Neural cell (in vitro differentiated cells): ENCODE measurements at regions not wholly inside any gene's neighbourhood (a gene's known extent, or its start where the extent isn't known, plus 50 kb on each side); places are given as distances from the start of the nearest gene placed in this dataset.

Source experiments
- H2AFZ ChIP-seq: fragments of 200-600, 300-800 bp; sonication (generic), shearing (Covaris generic); 2 replicates; pipeline ENCODE4 v1.6.0; 2014; ENCODE audit warnings: low read depth, mild to moderate bottlenecking, antibody characterized with exemption, low read length, moderate library complexity
- H3F3A ChIP-seq: fragments of 200-600 bp; shearing (Covaris generic); 2 replicates; pipeline ENCODE4 v1.6.1; 2016; ENCODE audit warnings: mild to moderate bottlenecking, moderate library complexity, mixed read lengths, antibody characterized with exemption, low read length; ENCODE audit not compliant: insufficient read depth, poor library complexity, severe bottlenecking
- H3K27ac ChIP-seq: fragments of 200-600, 300-800 bp; sonication (generic), shearing (Covaris generic); 2 replicates; pipeline ENCODE4 v1.5.1; 2014; ENCODE audit warnings: mild to moderate bottlenecking, low read length, moderate library complexity
- H3K27me3 ChIP-seq: fragments of 300-800, 200-600 bp; sonication (generic), shearing (Covaris generic); 2 replicates; pipeline ENCODE4 v1.6.0; 2014; ENCODE audit warnings: mild to moderate bottlenecking, low read depth, low read length, moderate library complexity; ENCODE audit not compliant: insufficient read depth
- H3K36me3 ChIP-seq: fragments of 300-800, 200-600 bp; sonication (generic), shearing (Covaris generic); 2 replicates; pipeline ENCODE4 v1.5.1; 2014; ENCODE audit warnings: mild to moderate bottlenecking, antibody characterized with exemption, low read length, moderate library complexity; ENCODE audit not compliant: insufficient read depth
- H3K4me2 ChIP-seq: fragments of 300-800, 200-600 bp; sonication (generic), shearing (Covaris generic); 2 replicates; pipeline ENCODE4 v1.6.0; 2014; ENCODE audit warnings: mild to moderate bottlenecking, low read length
- H3K4me3 ChIP-seq: fragments of 300-800, 200-600 bp; sonication (generic), shearing (Covaris generic); 2 replicates; pipeline ENCODE4 v1.5.1; 2014; ENCODE audit warnings: mild to moderate bottlenecking, low read length, moderate library complexity
- H3K79me2 ChIP-seq: fragments of 200-600 bp; shearing (Covaris generic); replicated peaks from 2 replicates; pipeline ENCODE4 v1.6.0; 2014; ENCODE audit warnings: mild to moderate bottlenecking, low read length, moderate library complexity; ENCODE audit not compliant: insufficient read depth
- H3K9ac ChIP-seq: fragments of 300-800, 200-600 bp; sonication (generic), shearing (Covaris generic); 2 replicates; pipeline ENCODE4 v1.6.1; 2016; ENCODE audit warnings: mild to moderate bottlenecking, low read length, mixed read lengths
- H3K9me2 ChIP-seq: fragments of 200-600 bp; shearing (Covaris generic); 2 replicates; pipeline ENCODE4 v1.6.1; 2016; ENCODE audit warnings: mild to moderate bottlenecking, low read length, mixed read lengths; ENCODE audit not compliant: insufficient read depth
- H3K9me3 ChIP-seq: fragments of 200-600, 300-800 bp; sonication (generic), shearing (Covaris generic); 2 replicates; pipeline ENCODE4 v1.6.1; 2016; ENCODE audit warnings: mild to moderate bottlenecking, mixed run types, low read length, moderate library complexity, mixed read lengths
- H4K20me1 ChIP-seq: fragments of 200-600 bp; shearing (Covaris generic); 2 replicates; pipeline ENCODE4 v1.6.1; 2016; ENCODE audit warnings: mild to moderate bottlenecking, mixed run types; ENCODE audit not compliant: insufficient read depth
- EP300 ChIP-seq: fragments of 450-650 bp; conservative IDR thresholded peaks from 2 replicates; pipeline ENCODE4 v1.6.1; 2014; ENCODE audit warnings: antibody characterized with exemption, mild to moderate bottlenecking, moderate library complexity; ENCODE audit not compliant: poor library complexity, severe bottlenecking
- EZH2 ChIP-seq: fragments of 200-600, 300-800 bp; shearing (Covaris generic), sonication (generic); IDR thresholded peaks from 2 replicates; pipeline ENCODE4 v1.6.1; 2014; ENCODE audit warnings: antibody characterized with exemption, low read length, borderline replicate concordance, mild to moderate bottlenecking; ENCODE audit not compliant: insufficient read depth, poor library complexity, severe bottlenecking
- MXI1 ChIP-seq: fragments of 450-650 bp; conservative IDR thresholded peaks from 2 replicates; pipeline ENCODE4 v1.6.1; 2014; ENCODE audit warnings: antibody characterized with exemption, mild to moderate bottlenecking; ENCODE audit not compliant: poor library complexity, severe bottlenecking
- POLR2AphosphoS5 ChIP-seq: IDR thresholded peaks from 2 replicates; pipeline ENCODE4 v1.6.1; 2012
- RAD21 ChIP-seq: fragments of 450-650 bp; conservative IDR thresholded peaks from 2 replicates; pipeline ENCODE4 v1.6.1; 2014; ENCODE audit warnings: antibody characterized with exemption, mild to moderate bottlenecking, moderate library complexity
- SMC3 ChIP-seq: fragments of 450-650 bp; conservative IDR thresholded peaks from 2 replicates; pipeline ENCODE4 v1.6.1; 2014; ENCODE audit warnings: antibody characterized with exemption, mild to moderate bottlenecking, moderate library complexity; ENCODE audit not compliant: poor library complexity
- TAF1 ChIP-seq: IDR thresholded peaks from 2 replicates; pipeline ENCODE4 v1.6.1; 2012; ENCODE audit warnings: low read depth
- TF ChIP-seq, protein P1 (sequence below): fragments of 450-650 bp; IDR thresholded peaks from 2 replicates; pipeline ENCODE4 v1.5.1; 2014; ENCODE audit warnings: antibody characterized with exemption, mild to moderate bottlenecking, moderate library complexity; ENCODE audit not compliant: poor library complexity, severe bottlenecking
- TF ChIP-seq, protein P2 (sequence below): IDR thresholded peaks from 2 replicates; pipeline ENCODE4 v1.6.1; 2012; ENCODE audit warnings: borderline replicate concordance

DNA sequence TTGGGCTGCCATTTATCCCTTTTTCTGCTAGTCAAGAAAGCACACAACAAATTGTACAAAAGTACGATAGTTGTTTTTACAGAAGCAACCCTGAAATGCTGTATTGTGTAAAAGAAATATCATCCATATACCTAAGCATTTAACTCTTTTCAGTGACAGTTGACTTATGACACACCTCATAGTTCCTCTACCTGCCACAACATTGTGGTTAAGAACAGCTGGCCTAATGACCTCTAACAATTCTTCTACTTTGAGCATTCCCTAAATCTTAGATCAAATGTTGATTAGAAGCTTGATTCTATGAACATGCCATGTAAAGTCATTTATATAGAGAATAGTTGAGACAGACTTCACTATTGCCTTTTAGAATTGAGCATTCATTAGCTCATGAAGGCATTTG lies 165.9 kb upstream of the SETBP1 start:
- no peaks in the 10 kb centered on the region for H4K20me1 ChIP-seq
- no peaks in the 10 kb centered on the region for H3K27me3 ChIP-seq
- no peak overlapping the region for H3K4me2 ChIP-seq
- H3K9me3 ChIP-seq, result no peaks in the 10 kb centered on the region
- H3F3A ChIP-seq, result no peaks in the 10 kb centered on the region
- H3K9ac ChIP-seq, result no peak overlapping the region
- H3K4me3 ChIP-seq, result no peak overlapping the region
- TF ChIP-seq, protein P1, sequence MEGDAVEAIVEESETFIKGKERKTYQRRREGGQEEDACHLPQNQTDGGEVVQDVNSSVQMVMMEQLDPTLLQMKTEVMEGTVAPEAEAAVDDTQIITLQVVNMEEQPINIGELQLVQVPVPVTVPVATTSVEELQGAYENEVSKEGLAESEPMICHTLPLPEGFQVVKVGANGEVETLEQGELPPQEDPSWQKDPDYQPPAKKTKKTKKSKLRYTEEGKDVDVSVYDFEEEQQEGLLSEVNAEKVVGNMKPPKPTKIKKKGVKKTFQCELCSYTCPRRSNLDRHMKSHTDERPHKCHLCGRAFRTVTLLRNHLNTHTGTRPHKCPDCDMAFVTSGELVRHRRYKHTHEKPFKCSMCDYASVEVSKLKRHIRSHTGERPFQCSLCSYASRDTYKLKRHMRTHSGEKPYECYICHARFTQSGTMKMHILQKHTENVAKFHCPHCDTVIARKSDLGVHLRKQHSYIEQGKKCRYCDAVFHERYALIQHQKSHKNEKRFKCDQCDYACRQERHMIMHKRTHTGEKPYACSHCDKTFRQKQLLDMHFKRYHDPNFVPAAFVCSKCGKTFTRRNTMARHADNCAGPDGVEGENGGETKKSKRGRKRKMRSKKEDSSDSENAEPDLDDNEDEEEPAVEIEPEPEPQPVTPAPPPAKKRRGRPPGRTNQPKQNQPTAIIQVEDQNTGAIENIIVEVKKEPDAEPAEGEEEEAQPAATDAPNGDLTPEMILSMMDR, result no peak
- TF ChIP-seq TAF1, result no peak
- no peak for TF ChIP-seq POLR2AphosphoS5
- no peaks in the 10 kb centered on the region for H3K9me2 ChIP-seq
- H3K36me3 ChIP-seq, result no peaks in the 10 kb centered on the region
- H3K79me2 ChIP-seq, result no peaks in the 10 kb centered on the region
- no peak overlapping the region for H2AFZ ChIP-seq
- no peak overlapping the region for H3K27ac ChIP-seq

DNA sequence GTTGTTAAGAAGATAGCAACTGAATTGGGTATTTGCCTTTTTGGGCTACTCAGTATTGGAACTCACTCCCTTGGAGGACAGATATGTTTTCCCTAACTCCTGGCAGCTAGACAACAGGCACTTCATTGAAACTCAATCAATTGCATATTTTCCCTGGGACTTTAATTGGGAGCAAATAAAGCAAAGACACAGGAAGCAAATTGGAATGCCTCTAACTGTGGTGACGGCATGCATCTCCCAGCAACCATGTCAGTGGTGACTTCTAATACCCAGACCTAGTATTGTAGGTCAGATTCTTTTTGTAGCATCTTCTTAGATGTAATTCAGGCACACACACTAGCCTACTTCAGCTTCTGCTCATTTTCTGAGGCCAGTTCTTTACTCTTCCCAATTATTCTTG lies 164.2 kb upstream of the SETBP1 start:
- Histone ChIP-seq H3K27me3 (no peaks in the 10 kb centered on the region), H4K20me1 (no peaks in the 10 kb centered on the region), H3K4me2 (no peak overlapping the region), H3F3A (no peaks in the 10 kb centered on the region), H3K27ac (no peak overlapping the region), H3K79me2 (no peaks in the 10 kb centered on the region), H2AFZ (no peak overlapping the region), H3K4me3 (no peak overlapping the region), H3K9me3 (no peaks in the 10 kb centered on the region), H3K9me2 (no peaks in the 10 kb centered on the region), H3K36me3 (no peaks in the 10 kb centered on the region), H3K9ac (no peak overlapping the region)
- TF ChIP-seq EZH2 (no peak), SMC3 (no peak), RAD21 (no peak), EP300 (no peak), TAF1 (no peak), POLR2AphosphoS5 (no peak), MXI1 (no peak)
- TF ChIP-seq, protein P2, sequence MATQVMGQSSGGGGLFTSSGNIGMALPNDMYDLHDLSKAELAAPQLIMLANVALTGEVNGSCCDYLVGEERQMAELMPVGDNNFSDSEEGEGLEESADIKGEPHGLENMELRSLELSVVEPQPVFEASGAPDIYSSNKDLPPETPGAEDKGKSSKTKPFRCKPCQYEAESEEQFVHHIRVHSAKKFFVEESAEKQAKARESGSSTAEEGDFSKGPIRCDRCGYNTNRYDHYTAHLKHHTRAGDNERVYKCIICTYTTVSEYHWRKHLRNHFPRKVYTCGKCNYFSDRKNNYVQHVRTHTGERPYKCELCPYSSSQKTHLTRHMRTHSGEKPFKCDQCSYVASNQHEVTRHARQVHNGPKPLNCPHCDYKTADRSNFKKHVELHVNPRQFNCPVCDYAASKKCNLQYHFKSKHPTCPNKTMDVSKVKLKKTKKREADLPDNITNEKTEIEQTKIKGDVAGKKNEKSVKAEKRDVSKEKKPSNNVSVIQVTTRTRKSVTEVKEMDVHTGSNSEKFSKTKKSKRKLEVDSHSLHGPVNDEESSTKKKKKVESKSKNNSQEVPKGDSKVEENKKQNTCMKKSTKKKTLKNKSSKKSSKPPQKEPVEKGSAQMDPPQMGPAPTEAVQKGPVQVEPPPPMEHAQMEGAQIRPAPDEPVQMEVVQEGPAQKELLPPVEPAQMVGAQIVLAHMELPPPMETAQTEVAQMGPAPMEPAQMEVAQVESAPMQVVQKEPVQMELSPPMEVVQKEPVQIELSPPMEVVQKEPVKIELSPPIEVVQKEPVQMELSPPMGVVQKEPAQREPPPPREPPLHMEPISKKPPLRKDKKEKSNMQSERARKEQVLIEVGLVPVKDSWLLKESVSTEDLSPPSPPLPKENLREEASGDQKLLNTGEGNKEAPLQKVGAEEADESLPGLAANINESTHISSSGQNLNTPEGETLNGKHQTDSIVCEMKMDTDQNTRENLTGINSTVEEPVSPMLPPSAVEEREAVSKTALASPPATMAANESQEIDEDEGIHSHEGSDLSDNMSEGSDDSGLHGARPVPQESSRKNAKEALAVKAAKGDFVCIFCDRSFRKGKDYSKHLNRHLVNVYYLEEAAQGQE, result no peak
- TF ChIP-seq, protein P1, result no peak
